ENCODE measurements at regions not wholly inside any gene's neighbourhood (a gene's known extent, or its start where the extent isn't known, plus 50 kb on each side); places are given as distances from the start of the nearest gene placed in this dataset.

DNA sequence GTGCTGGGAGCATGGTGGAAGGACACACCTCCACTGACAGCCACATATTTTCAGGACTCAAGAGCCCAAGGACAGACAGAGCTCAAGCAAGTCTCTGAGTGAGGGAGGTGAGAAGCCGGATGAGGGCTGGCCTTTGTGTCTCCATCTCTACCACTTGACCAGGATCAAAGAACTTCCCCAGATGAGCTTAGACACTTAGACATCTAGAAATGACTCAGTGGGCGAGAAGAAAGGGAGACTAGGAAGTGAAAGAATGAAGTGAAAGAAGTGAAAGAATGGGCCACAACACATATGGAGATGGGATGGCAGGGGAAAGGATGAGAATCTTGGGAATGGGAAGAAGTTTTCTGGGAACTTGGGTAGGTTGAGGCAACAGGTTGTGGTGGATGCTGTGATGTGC, 274.9 kb upstream of the CCL2 start (continued):
- TF ChIP-seq, protein P1, sequence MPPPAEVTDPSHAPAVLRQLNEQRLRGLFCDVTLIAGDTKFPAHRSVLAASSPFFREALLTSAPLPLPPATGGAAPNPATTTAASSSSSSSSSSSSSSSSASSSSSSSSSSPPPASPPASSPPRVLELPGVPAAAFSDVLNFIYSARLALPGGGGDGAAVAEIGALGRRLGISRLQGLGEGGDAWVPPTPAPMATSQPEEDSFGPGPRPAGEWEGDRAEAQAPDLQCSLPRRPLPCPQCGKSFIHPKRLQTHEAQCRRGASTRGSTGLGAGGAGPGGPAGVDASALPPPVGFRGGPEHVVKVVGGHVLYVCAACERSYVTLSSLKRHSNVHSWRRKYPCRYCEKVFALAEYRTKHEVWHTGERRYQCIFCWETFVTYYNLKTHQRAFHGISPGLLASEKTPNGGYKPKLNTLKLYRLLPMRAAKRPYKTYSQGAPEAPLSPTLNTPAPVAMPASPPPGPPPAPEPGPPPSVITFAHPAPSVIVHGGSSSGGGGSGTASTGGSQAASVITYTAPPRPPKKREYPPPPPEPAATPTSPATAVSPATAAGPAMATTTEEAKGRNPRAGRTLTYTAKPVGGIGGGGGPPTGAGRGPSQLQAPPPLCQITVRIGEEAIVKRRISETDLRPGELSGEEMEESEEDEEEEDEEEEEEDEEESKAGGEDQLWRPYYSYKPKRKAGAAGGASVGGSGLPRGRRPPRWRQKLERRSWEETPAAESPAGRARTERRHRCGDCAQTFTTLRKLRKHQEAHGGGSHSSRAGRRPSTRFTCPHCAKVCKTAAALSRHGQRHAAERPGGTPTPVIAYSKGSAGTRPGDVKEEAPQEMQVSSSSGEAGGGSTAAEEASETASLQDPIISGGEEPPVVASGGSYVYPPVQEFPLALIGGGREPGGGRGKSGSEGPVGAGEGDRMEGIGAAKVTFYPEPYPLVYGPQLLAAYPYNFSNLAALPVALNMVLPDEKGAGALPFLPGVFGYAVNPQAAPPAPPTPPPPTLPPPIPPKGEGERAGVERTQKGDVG (CRISPR knock-in tag; IDR thresholded peaks at IDR 0.05), result no peak
- TF ChIP-seq IRF4 (IDR thresholded peaks at IDR 0.05; ENCODE audit: low read depth, low read length), result peak; percentile 71
- no peak for TF ChIP-seq HCFC1 (IDR thresholded peaks at IDR 0.05; ENCODE audit: low read length)
- peak; percentile 90 to 92 for TF ChIP-seq IKZF2 (IDR thresholded peaks at IDR 0.05)
- TF ChIP-seq RUNX3 (IDR thresholded peaks at IDR 0.05; ENCODE audit: low read length), result peak; percentile 55
- TF ChIP-seq, protein P2, sequence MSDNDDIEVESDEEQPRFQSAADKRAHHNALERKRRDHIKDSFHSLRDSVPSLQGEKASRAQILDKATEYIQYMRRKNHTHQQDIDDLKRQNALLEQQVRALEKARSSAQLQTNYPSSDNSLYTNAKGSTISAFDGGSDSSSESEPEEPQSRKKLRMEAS (IDR thresholded peaks at IDR 0.05; ENCODE audit: low read depth, low read length), result no peak
- TF ChIP-seq, protein P3, sequence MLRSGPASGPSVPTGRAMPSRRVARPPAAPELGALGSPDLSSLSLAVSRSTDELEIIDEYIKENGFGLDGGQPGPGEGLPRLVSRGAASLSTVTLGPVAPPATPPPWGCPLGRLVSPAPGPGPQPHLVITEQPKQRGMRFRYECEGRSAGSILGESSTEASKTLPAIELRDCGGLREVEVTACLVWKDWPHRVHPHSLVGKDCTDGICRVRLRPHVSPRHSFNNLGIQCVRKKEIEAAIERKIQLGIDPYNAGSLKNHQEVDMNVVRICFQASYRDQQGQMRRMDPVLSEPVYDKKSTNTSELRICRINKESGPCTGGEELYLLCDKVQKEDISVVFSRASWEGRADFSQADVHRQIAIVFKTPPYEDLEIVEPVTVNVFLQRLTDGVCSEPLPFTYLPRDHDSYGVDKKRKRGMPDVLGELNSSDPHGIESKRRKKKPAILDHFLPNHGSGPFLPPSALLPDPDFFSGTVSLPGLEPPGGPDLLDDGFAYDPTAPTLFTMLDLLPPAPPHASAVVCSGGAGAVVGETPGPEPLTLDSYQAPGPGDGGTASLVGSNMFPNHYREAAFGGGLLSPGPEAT (IDR thresholded peaks at IDR 0.05; ENCODE audit: low read depth), result 0 out of 2 replicates have a peak, but pooled peaks have one; percentile 22
- peak; percentile 64 for TF ChIP-seq SPI1 (IDR thresholded peaks at IDR 0.05; ENCODE audit: borderline replicate concordance, insufficient read depth, low read depth, low read length)
- TF ChIP-seq, protein P4, sequence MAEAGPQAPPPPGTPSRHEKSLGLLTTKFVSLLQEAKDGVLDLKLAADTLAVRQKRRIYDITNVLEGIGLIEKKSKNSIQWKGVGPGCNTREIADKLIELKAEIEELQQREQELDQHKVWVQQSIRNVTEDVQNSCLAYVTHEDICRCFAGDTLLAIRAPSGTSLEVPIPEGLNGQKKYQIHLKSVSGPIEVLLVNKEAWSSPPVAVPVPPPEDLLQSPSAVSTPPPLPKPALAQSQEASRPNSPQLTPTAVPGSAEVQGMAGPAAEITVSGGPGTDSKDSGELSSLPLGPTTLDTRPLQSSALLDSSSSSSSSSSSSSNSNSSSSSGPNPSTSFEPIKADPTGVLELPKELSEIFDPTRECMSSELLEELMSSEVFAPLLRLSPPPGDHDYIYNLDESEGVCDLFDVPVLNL (IDR thresholded peaks at IDR 0.05; ENCODE audit: low read depth, low read length), result no peak
- TF ChIP-seq FOXM1 (IDR thresholded peaks at IDR 0.05; ENCODE audit: low read depth, low read length), result no peak
- TF ChIP-seq, protein P5, sequence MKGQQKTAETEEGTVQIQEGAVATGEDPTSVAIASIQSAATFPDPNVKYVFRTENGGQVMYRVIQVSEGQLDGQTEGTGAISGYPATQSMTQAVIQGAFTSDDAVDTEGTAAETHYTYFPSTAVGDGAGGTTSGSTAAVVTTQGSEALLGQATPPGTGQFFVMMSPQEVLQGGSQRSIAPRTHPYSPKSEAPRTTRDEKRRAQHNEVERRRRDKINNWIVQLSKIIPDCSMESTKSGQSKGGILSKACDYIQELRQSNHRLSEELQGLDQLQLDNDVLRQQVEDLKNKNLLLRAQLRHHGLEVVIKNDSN (IDR thresholded peaks at IDR 0.05; ENCODE audit: borderline replicate concordance, extremely low read length, insufficient read depth, low read depth, low read length), result no peak
- no peak for TF ChIP-seq BHLHE40 (IDR thresholded peaks at IDR 0.05; ENCODE audit: borderline replicate concordance in 1 of 2, low read depth in 2 of 2, low read length in 1 of 2)
- TF ChIP-seq, protein P6, sequence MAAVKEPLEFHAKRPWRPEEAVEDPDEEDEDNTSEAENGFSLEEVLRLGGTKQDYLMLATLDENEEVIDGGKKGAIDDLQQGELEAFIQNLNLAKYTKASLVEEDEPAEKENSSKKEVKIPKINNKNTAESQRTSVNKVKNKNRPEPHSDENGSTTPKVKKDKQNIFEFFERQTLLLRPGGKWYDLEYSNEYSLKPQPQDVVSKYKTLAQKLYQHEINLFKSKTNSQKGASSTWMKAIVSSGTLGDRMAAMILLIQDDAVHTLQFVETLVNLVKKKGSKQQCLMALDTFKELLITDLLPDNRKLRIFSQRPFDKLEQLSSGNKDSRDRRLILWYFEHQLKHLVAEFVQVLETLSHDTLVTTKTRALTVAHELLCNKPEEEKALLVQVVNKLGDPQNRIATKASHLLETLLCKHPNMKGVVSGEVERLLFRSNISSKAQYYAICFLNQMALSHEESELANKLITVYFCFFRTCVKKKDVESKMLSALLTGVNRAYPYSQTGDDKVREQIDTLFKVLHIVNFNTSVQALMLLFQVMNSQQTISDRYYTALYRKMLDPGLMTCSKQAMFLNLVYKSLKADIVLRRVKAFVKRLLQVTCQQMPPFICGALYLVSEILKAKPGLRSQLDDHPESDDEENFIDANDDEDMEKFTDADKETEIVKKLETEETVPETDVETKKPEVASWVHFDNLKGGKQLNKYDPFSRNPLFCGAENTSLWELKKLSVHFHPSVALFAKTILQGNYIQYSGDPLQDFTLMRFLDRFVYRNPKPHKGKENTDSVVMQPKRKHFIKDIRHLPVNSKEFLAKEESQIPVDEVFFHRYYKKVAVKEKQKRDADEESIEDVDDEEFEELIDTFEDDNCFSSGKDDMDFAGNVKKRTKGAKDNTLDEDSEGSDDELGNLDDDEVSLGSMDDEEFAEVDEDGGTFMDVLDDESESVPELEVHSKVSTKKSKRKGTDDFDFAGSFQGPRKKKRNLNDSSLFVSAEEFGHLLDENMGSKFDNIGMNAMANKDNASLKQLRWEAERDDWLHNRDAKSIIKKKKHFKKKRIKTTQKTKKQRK (IDR thresholded peaks at IDR 0.05; ENCODE audit: low read depth, low read length), result no peak

All from GM12878 (cell line).